ENCODE measurements at regions not wholly inside any gene's neighbourhood (a gene's known extent, or its start where the extent isn't known, plus 50 kb on each side); places are given as distances from the start of the nearest gene placed in this dataset.
"Not testable (repeated sequence)": the region's sequence is repeated elsewhere in the genome, so short reads cannot be mapped to it uniquely, and the experiment has no call there.

- no peak overlapping the region; the same call in 1 of the 2 replicates for H3K4me3 ChIP-seq (ENCODE audit: insufficient read depth, low read depth, low read length)
- no peaks in the 10 kb centered on the region for H3K36me3 ChIP-seq (replicated peaks; ENCODE audit: control insufficient read depth, insufficient read depth, low read length)
- no peaks in the 10 kb centered on the region for H3K27me3 ChIP-seq (ENCODE audit: control insufficient read depth, insufficient read depth, low read length)
- DNase-seq: no peak
Measured at GRCh38 chr13:22883956-22884355, 296.8 kb upstream of the SGCG start.

GRCh38 chr13:22886061-22886460 is 294.7 kb upstream of the SGCG start:
- not testable (repeated sequence) for H3K4me3 ChIP-seq (ENCODE audit: insufficient read depth, low read depth, low read length); DNase-seq; H3K36me3 ChIP-seq (replicated peaks; ENCODE audit: control insufficient read depth, insufficient read depth, low read length); H3K27me3 ChIP-seq (ENCODE audit: control insufficient read depth, insufficient read depth, low read length)

- not testable (repeated sequence) for H3K36me3 ChIP-seq (replicated peaks; ENCODE audit: control insufficient read depth, insufficient read depth, low read length)
Measured at GRCh38 chr13:22889376-22889775, 291.4 kb upstream of the SGCG start.

GRCh38 chr13:22893204-22893603 is 287.6 kb upstream of the SGCG start:
- no peak for DNase-seq
- Histone ChIP-seq H3K27me3 (ENCODE audit: control insufficient read depth, insufficient read depth, low read length) (no peaks in the 10 kb centered on the region), H3K4me3 (ENCODE audit: insufficient read depth, low read depth, low read length) (no peak overlapping the region), H3K36me3 (replicated peaks; ENCODE audit: control insufficient read depth, insufficient read depth, low read length) (no peaks in the 10 kb centered on the region)

More at GRCh38 chr13:22889376-22889775, 291.4 kb upstream of the SGCG start:
- H3K4me3 ChIP-seq (ENCODE audit: insufficient read depth, low read depth, low read length); DNase-seq; H3K27me3 ChIP-seq (ENCODE audit: control insufficient read depth, insufficient read depth, low read length): not testable (repeated sequence)

GRCh38 chr13:22893777-22894176 is 287.0 kb upstream of the SGCG start:
- DNase-seq: no peak
- Histone ChIP-seq H3K27me3 (ENCODE audit: control insufficient read depth, insufficient read depth, low read length) (no peaks in the 10 kb centered on the region), H3K36me3 (replicated peaks; ENCODE audit: control insufficient read depth, insufficient read depth, low read length) (no peaks in the 10 kb centered on the region), H3K4me3 (ENCODE audit: insufficient read depth, low read depth, low read length) (no peak overlapping the region)

GRCh38 chr13:22897571-22898314 is 283.0 kb upstream of the SGCG start:
- no peak for DNase-seq
- H3K4me3 ChIP-seq (ENCODE audit: insufficient read depth, low read depth, low read length): no peak overlapping the region
- H3K36me3 ChIP-seq (replicated peaks; ENCODE audit: control insufficient read depth, insufficient read depth, low read length): no peaks in the 10 kb centered on the region
- no peaks in the 10 kb centered on the region for H3K27me3 ChIP-seq (ENCODE audit: control insufficient read depth, insufficient read depth, low read length)

GRCh38 chr13:22900416-22900951 is 280.3 kb upstream of the SGCG start:
- not testable (repeated sequence) for H3K36me3 ChIP-seq (replicated peaks; ENCODE audit: control insufficient read depth, insufficient read depth, low read length); H3K4me3 ChIP-seq (ENCODE audit: insufficient read depth, low read depth, low read length); DNase-seq; H3K27me3 ChIP-seq (ENCODE audit: control insufficient read depth, insufficient read depth, low read length)

GRCh38 chr13:22903301-22903700 is 277.5 kb upstream of the SGCG start:
- H3K27me3 ChIP-seq (ENCODE audit: control insufficient read depth, insufficient read depth, low read length): no peaks in the 10 kb centered on the region
- no peak for DNase-seq
- H3K36me3 ChIP-seq (replicated peaks; ENCODE audit: control insufficient read depth, insufficient read depth, low read length): no peaks in the 10 kb centered on the region
- H3K4me3 ChIP-seq (ENCODE audit: insufficient read depth, low read depth, low read length): no peak overlapping the region

GRCh38 chr13:22903925-22904324 is 276.9 kb upstream of the SGCG start:
- DNase-seq: no peak
- H3K4me3 ChIP-seq (ENCODE audit: insufficient read depth, low read depth, low read length): no peak overlapping the region
- no peaks in the 10 kb centered on the region for H3K27me3 ChIP-seq (ENCODE audit: control insufficient read depth, insufficient read depth, low read length)
- no peaks in the 10 kb centered on the region for H3K36me3 ChIP-seq (replicated peaks; ENCODE audit: control insufficient read depth, insufficient read depth, low read length)

GRCh38 chr13:22915442-22916082 is 265.2 kb upstream of the SGCG start:
- peak; percentile 78 for DNase-seq
- no peaks in the 10 kb centered on the region for H3K36me3 ChIP-seq (replicated peaks; ENCODE audit: control insufficient read depth, insufficient read depth, low read length)
- peak overlapping the region; percentile 61 for H3K4me3 ChIP-seq (ENCODE audit: insufficient read depth, low read depth, low read length)
- H3K27me3 ChIP-seq (ENCODE audit: control insufficient read depth, insufficient read depth, low read length): no peaks in the 10 kb centered on the region

GRCh38 chr13:22916276-22916675 is 264.5 kb upstream of the SGCG start:
- H3K4me3 ChIP-seq (ENCODE audit: insufficient read depth, low read depth, low read length): peak overlapping the region; percentile 61
- H3K36me3 ChIP-seq (replicated peaks; ENCODE audit: control insufficient read depth, insufficient read depth, low read length); H3K27me3 ChIP-seq (ENCODE audit: control insufficient read depth, insufficient read depth, low read length); DNase-seq: not testable (repeated sequence)

GRCh38 chr13:22925881-22926747 is 254.7 kb upstream of the SGCG start:
- DNase-seq: peak; percentile 82
- Histone ChIP-seq H3K27me3 (ENCODE audit: control insufficient read depth, insufficient read depth, low read length) (peaks cover 10% of the 10 kb centered on the region), H3K4me3 (ENCODE audit: insufficient read depth, low read depth, low read length) (peak overlapping the region; percentile 63), H3K36me3 (replicated peaks; ENCODE audit: control insufficient read depth, insufficient read depth, low read length) (no peaks in the 10 kb centered on the region)

GRCh38 chr13:22926748-22927400 is 253.9 kb upstream of the SGCG start:
- peaks cover 10% of the 10 kb centered on the region for H3K27me3 ChIP-seq (ENCODE audit: control insufficient read depth, insufficient read depth, low read length)
- no peaks in the 10 kb centered on the region for H3K36me3 ChIP-seq (replicated peaks; ENCODE audit: control insufficient read depth, insufficient read depth, low read length)
- peak overlapping the region; percentile 63 for H3K4me3 ChIP-seq (ENCODE audit: insufficient read depth, low read depth, low read length)
- peak; percentile 63 for DNase-seq

- DNase-seq; H3K36me3 ChIP-seq (replicated peaks; ENCODE audit: control insufficient read depth, insufficient read depth, low read length); H3K4me3 ChIP-seq (ENCODE audit: insufficient read depth, low read depth, low read length); H3K27me3 ChIP-seq (ENCODE audit: control insufficient read depth, insufficient read depth, low read length): not testable (repeated sequence)
Measured at GRCh38 chr13:22927845-22928244, 252.9 kb upstream of the SGCG start.
